HG03432 (cell line): ENCODE measurements at regions not wholly inside any gene's neighbourhood (a gene's known extent, or its start where the extent isn't known, plus 50 kb on each side); places are given as distances from the start of the nearest gene placed in this dataset.
A peak's percentile ranks its signal among the peaks of the same experiment; 100 is the strongest.

ENCODE experiments used
- ATAC-seq: cut with Tn5 transposase; IDR thresholded peaks from one replicate; pipeline ENCODE4 v1.9.1; 2021; ENCODE audit warnings: mild to moderate bottlenecking, moderate library complexity; ENCODE audit not compliant: unreplicated experiment

- no peak for ATAC-seq
Measured at GRCh38 chr20:39855799-39856198, 833.2 kb downstream of the MAFB start.

GRCh38 chr20:39855056-39855455 is 834.0 kb downstream of the MAFB start:
- no peak for ATAC-seq

DNA sequence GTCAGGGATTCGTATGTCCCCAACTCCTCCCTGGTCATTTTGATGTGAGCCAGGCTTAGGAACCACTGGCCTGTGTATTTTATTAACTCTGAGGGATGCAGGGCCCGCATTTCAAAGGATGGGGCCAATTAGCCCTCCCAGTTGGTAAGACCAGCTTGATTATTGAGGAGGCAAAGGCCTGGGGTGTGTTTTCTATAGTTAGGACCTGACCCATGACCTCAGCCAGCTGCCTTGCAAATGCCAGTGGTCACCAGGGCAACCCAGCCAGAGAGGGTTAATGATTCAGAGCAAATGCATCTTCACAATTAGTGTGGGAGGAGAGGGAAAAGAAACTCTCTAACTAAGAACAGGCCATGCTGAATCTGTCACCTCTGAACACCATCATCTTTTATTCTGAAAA is 835.4 kb downstream of the MAFB start:
- peak; percentile 71 for ATAC-seq

DNA sequence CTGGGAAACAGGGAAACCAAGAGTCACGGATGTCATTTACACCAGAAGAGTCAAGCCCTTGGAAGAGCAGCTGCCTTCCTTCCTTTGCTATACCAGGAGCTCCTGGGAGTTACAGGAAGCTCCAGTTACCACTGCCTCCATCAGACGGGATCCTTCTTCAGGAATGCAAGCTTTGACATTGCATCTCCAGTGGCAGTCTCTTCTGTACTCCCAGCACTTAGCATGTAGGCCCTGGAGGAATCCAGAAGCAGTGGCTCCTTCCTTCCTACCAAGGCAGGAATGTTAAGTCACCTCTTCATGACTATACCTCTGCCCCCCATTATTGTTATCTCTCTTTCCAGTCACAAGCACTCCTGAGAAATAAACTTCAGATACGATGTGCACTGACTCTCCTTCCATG is 836.0 kb downstream of the MAFB start:
- no peak for ATAC-seq

DNA sequence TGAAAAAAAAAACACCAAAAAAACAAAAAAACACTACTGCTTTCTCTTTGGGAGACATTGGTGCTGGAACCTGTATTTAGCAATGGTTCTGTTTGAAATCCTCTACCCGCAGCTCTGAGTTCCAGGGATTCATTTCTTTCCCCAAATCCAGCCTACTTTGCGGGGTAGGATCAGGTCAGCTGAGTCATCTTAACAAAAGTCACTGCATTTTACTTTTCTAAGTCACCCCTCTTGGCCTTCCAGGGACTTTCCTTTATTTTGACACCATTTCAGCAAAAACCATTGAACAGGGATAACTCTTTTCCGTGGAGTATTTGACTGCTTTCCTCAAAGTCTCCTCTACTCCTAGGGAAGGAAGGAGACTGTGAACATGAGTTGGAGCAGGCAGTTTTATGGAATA is 837.6 kb downstream of the MAFB start:
- ATAC-seq: no peak

DNA sequence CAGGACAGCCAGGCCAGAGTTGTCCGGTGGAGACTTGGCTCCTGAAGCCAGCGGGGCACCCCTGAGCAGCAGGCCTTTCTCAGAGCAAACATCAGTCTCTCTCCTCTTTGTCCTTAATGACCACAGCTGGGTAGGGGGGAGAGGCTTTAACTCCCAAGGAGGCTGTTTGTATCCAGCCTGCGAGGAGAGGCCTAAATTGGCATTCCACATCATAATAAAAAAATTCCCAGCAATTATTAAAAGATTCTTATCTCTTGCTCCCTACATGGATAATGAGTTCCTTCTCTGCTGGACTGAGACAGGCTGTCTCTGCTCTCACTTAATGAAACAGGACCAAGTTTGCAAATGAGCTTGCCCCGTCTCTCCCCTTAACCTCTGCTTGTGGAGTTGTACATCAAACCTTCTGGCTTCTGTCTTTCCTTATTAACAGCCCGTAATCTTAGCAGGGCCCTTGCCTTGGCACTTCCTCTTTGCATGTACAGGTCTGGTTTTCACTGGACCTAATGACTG is 838.2 kb downstream of the MAFB start:
- ATAC-seq: no peak

GRCh38 chr20:39850246-39850645 is 838.8 kb downstream of the MAFB start:
- ATAC-seq: no peak

GRCh38 chr20:39849664-39850063 is 839.4 kb downstream of the MAFB start:
- ATAC-seq: no peak

DNA sequence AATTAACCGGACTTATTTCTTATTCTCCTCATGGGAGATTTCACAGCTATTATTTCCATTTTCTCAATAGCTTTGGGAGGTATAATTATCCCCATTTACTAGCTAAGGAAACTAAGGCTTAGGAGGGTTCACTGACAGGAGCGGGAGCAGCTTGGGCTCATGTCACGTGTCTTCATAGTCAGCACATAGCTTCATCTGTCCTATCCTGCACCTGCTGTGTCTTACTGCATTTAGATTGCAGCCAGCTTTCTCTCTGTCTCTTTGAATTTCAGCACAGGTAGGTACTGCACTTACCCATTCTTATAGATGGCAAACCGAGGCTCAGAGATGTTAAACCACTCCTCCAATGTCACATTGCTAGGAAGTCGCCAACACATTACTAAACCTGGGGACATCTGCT is 839.9 kb downstream of the MAFB start:
- ATAC-seq: no peak

DNA sequence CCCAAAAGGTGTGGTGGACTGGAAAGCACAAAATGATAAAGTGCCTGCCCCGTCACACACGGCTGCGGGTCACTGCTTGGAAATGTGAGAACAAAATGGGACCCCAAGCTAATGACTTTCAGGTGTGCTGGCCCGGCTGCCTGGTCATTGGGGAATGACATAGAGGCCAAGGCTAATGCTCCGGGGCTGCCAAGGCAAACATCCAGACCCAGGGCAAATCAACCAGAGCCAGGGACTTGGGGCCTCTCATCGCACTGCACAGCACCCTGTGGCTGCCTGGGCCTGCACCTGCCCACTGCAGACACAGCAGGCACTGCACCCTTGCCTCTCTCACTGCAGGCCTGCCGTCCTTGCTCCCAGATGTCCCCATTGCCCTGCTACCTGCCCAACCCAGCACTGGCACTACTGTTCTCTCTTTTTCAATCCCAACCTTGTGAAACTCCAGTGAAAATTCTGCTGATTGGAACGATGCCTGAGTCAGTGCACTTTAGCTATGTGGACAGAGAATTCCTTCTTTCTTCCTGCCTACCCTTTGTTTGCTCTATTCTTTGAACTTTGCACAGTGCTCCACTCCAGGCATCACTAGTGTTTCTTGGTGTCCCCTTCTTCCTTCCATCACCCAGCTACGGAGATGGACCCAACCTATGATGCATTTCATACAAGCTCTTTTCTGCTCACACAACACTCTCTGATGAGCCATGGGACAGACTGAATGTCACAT is 849.5 kb downstream of the MAFB start:
- ATAC-seq: no peak

DNA sequence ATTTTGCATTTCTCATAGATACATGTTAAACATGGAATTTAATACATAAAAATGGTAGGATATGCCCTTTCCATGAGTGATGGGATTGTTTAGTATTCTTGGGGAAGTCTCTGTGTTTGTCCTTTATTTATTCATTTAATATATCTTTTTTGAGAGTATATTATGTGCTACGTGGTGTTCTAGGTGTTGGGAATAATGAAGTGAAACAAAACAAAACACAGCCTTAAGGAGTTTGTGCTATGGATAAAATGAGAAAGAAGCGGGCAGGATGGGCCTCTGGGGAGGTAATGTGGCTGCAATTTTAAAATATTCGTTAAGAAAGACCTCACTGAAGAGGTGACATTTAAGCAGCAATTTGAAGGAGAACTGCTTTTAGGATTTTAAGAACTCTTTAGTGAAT is 851.5 kb downstream of the MAFB start:
- ATAC-seq: no peak

- ATAC-seq: no peak
Measured at GRCh38 chr20:39835130-39835842, 853.8 kb downstream of the MAFB start.

- ATAC-seq: no peak
Measured at GRCh38 chr20:39830903-39831302, 858.1 kb downstream of the MAFB start.

DNA sequence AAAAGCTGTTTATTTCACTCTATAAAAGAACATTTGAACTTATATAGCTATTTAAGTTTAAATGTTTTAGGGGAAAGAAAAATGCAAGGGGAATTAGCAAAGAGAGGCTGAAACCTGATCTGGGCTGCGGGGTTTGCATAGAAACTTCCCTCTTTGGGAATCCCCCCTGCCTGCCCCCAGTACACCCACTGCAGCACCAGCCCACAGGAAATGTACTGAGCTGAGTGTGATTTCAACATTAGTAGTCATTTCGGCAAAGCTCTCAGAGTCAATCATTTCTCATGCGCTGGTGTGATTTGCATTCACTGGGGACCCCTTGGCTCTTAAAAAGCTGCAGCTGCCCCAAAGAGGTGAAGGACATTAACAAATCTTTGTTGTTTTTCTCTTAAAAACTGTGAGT is 859.4 kb downstream of the MAFB start:
- ATAC-seq: peak; percentile 91

DNA sequence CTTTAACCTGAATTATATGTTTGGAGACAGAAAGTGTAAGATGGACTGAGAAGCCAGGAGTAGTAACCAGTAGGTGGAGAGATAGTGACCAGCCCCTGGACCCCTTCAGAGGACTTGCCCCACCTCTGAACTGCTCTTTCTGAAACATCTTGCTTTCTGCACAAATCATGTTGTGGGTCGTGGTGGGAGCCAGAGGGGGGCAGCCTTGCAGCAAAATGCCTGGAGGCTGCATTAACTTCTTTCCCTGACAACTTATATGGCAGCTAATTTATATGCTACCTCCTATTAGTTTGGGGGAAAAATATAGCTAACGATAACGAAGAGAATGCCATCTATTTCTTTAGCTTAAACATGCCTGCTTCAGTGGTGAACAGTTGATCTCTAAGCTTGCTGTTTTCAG is 859.8 kb downstream of the MAFB start:
- ATAC-seq: peak; percentile 15

- no peak for ATAC-seq
Measured at GRCh38 chr20:39825950-39826349, 863.1 kb downstream of the MAFB start.

DNA sequence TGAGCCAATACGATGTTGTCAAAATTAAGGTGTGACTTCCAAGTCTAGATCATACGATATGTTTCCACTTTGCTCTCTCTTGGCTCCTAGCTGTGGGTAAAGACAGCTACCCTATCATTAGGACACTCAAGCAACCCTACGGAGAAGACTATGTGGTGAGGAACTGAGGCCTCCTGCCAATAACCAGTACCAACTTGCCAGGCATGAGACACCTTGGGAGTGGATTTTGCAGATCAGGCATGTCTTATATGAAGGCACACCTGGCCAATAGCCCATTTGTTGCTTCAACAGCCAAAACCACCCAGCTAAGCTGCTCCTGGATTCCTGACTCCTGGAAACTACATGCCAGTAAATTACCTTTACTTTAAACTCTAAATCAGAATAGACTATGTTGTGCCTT is 863.4 kb downstream of the DHX35 start:
- no peak for ATAC-seq

GRCh38 chr20:39823224-39823623 is 861.1 kb downstream of the DHX35 start:
- ATAC-seq: no peak

DNA sequence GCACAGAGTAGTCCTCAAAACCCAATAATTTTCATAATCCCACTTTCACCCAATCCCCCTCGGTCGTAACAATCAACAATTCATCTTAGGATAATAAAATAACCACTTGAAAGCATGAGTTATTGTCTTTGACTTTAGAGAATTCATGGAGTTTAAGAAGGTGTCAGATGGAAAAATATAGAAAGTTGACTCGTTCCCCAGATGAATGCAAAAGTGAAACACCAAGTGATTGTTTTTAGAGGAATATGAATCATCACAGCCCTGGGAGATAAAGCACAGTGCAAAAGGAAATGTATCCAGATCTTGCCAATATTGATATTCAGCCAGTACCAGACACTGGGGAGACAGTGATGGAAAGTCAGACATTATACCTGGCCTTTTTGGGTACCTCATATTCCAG is 860.5 kb downstream of the DHX35 start:
- ATAC-seq: no peak

DNA sequence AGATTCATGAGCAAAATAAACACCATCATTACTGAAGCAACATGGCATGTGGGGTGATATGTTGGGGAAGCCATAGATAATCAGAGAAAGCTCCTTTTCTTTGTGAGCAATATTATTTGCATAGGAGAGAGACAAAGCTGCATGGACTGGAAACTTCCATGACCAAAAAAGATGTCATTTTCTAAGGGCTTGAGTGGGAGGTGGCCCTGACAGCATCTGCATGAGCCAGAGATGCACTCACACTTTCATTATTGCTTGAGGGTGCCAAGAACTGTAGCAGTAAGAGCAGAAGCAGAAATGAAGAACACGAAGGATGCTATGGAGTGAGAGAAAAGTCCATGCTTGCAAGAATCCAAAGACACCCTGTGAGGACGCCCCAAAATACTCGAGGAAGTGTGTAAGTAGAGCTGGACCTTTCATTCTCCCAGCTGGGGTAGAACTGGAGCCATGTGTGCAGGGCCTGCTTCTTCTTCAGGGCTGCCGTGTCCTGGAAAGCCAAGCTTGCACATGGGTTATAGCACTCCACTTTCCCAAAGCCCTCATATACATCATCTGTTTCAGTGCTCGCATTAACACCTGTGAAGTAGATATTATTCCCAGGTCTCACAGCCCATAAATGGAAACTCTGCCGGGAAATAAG is 851.2 kb downstream of the DHX35 start:
- ATAC-seq: no peak

GRCh38 chr20:39812116-39812515 is 850.0 kb downstream of the DHX35 start:
- no peak for ATAC-seq

GRCh38 chr20:39810309-39810708 is 848.2 kb downstream of the DHX35 start:
- ATAC-seq: no peak
